ENCODE measurements at regions not wholly inside any gene's neighbourhood (a gene's known extent, or its start where the extent isn't known, plus 50 kb on each side); places are given as distances from the start of the nearest gene placed in this dataset.

DNA sequence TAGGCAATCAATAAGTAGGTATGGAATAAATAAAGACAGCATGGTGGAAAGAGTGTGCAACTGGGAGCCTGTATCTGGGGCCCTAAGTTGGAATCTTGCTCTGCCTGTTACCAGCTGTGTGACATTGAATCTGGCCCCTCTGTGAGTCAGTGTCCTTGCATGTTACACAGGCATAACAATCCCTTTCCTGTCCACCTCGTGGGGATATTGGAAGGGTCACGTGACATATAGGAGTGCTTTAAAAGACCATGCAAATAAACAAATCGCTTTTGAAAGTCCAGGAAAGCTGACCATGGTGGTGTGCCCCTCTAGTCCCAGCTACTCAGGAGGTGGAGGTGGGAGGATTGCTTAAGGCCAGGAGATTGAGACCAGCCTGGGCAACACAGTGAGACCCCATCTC is 51.1 kb upstream of the VRK1 start:
- Histone ChIP-seq H3K27me3 (replicated peaks in 1 of 4; ENCODE audit: control insufficient read depth in 3 of 4, extremely low read depth in 1 of 4, insufficient read depth in 3 of 4, low read length in 3 of 4) (no peaks in the 10 kb centered on the region; a peak in 1 of 7 replicates), H3K23ac (ENCODE audit: insufficient read length) (no peak overlapping the region), H3K79me2 (ENCODE audit: control insufficient read depth in 1 of 2, insufficient read depth in 2 of 2, low read length in 2 of 2) (no peaks in the 10 kb centered on the region), H2BK15ac (ENCODE audit: low read length) (no peak overlapping the region), H3K9ac (replicated peaks in 1 of 4; ENCODE audit: extremely low read depth in 1 of 4, low read depth in 3 of 4, low read length in 3 of 4) (no peak overlapping the region), H3K4me3 (ENCODE audit: extremely low read depth in 1 of 4, insufficient read depth in 2 of 4, low read depth in 3 of 4, low read length in 4 of 4) (no peak overlapping the region), H3K14ac (ENCODE audit: insufficient read length) (no peak overlapping the region), H2BK120ac (replicated peaks; ENCODE audit: low read depth, low read length) (no peak overlapping the region), H2AFZ (ENCODE audit: low read length) (no peak overlapping the region), H3K27ac (ENCODE audit: low read depth, low read length) (no peak overlapping the region), H3K4me1 (replicated peaks in 1 of 4; ENCODE audit: control insufficient read depth in 3 of 4, insufficient read depth in 4 of 4, low read length in 3 of 4) (no peaks in the 10 kb centered on the region; a peak in 1 of 7 replicates), H3K4ac (replicated peaks; ENCODE audit: insufficient read length, low read depth, low read length) (no peak overlapping the region), H3K79me1 (ENCODE audit: low read depth, low read length) (no peaks in the 10 kb centered on the region), H3K56ac (replicated peaks; ENCODE audit: insufficient read length, low read depth, low read length) (no peak overlapping the region), H4K8ac (ENCODE audit: extremely low read depth, insufficient read depth, low read length) (no peak overlapping the region), H2AK5ac (ENCODE audit: low read depth, low read length) (no peak overlapping the region), H4K20me1 (replicated peaks in 1 of 2; ENCODE audit: control insufficient read depth in 1 of 2, insufficient read depth in 2 of 2, low read length in 2 of 2) (peaks cover 0 to 2% of the 10 kb centered on the region in 2 experiments), H4K91ac (replicated peaks; ENCODE audit: insufficient read length, low read length) (no peak overlapping the region), H3K23me2 (ENCODE audit: low read depth, low read length) (peaks cover 7% of the 10 kb centered on the region; the same call in 1 of the 2 replicates), H3K9me3 (ENCODE audit: insufficient read depth in 2 of 2, low read depth in 1 of 2, low read length in 1 of 2) (no peaks in the 10 kb centered on the region), H3K36me3 (ENCODE audit: control insufficient read depth in 2 of 4, insufficient read depth in 4 of 4, low read length in 3 of 4) (no peaks in the 10 kb centered on the region), H4K5ac (ENCODE audit: insufficient read length, low read depth, low read length) (no peak overlapping the region), H2BK12ac (ENCODE audit: low read depth, low read length) (no peak overlapping the region), H2BK5ac (ENCODE audit: low read depth, low read length) (no peak overlapping the region), H2BK20ac (ENCODE audit: low read length) (no peak overlapping the region), H3K4me2 (ENCODE audit: insufficient read depth in 1 of 2, low read depth in 2 of 2, low read length in 2 of 2) (no peak overlapping the region), H3K18ac (ENCODE audit: extremely low read depth, low read length) (no peak overlapping the region)
- no peak for FAIRE-seq
- WGBS, 2 experiments (ENCODE audit: extremely low coverage in 1 of 2, insufficient coverage in 1 of 2, insufficient read length in 1 of 2, insufficient replicate concordance in 2 of 2, low coverage in 1 of 2, low lambda C conversion rate in 2 of 2, missing lambda C conversion rate in 1 of 2), result 28% methylated on average over 3 of the region's 3 CpGs; no CpG with 5 or more reads in 1 of the 2 experiments
- TF ChIP-seq RFX5 (IDR thresholded peaks at IDR 0.05; ENCODE audit: borderline replicate concordance, low read depth, low read length) (no peak), JUN (IDR thresholded peaks at IDR 0.05; ENCODE audit: low read depth, low read length) (no peak), SIRT6 (IDR thresholded peaks at IDR 0.05; ENCODE audit: low read length) (no peak), CREB1 (IDR thresholded peaks at IDR 0.05) (no peak), POLR2AphosphoS5 (IDR thresholded peaks at IDR 0.05; ENCODE audit: low read depth, low read length) (no peak), RNF2 (IDR thresholded peaks at IDR 0.05; ENCODE audit: borderline replicate concordance, low read depth, low read length, missing control alignments, poor library complexity, severe bottlenecking) (no peak), RAD21 (IDR thresholded peaks at IDR 0.05 in 1 of 2, conservative IDR thresholded peaks at IDR 0.05 in 1 of 2; ENCODE audit: low read depth in 2 of 2, low read length in 2 of 2) (no peak), TAF7 (optimal IDR thresholded peaks at IDR 0.05; ENCODE audit: borderline replicate concordance, low read depth, low read length) (no peak)
- TF ChIP-seq, protein P1, sequence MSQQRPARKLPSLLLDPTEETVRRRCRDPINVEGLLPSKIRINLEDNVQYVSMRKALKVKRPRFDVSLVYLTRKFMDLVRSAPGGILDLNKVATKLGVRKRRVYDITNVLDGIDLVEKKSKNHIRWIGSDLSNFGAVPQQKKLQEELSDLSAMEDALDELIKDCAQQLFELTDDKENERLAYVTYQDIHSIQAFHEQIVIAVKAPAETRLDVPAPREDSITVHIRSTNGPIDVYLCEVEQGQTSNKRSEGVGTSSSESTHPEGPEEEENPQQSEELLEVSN (IDR thresholded peaks at IDR 0.05), result no peak
- POLR2A ChIA-PET (ENCODE audit: partially characterized antibody), result no interaction called here
- no peak for DNase-seq (ENCODE audit: low read depth in 1 of 2, low spot score in 2 of 2)
- CTCF ChIA-PET (ENCODE audit: partially characterized antibody), result interaction anchor here (1.7 to 2.0 kb wide), 3 partner anchors 9 to 170 kb away, joined by 3 to 5 read pairs (median 3); no protein-coding TSS in a partner anchor
